B cell (primary cell): ENCODE measurements at regions not wholly inside any gene's neighbourhood (a gene's known extent, or its start where the extent isn't known, plus 50 kb on each side); places are given as distances from the start of the nearest gene placed in this dataset.

ENCODE experiments used
- EZH2 ChIP-seq: IDR thresholded peaks from 2 replicates; pipeline ENCODE4 v1.6.1; 2012; ENCODE audit warnings: borderline replicate concordance, low read depth, mild to moderate bottlenecking, moderate library complexity, low read length; ENCODE audit not compliant: insufficient read depth, poor library complexity, severe bottlenecking
- TF ChIP-seq, protein P1 (sequence below): fragments of 200-600 bp; IDR thresholded peaks from one replicate; pipeline ENCODE4 v1.8.0; 2022; ENCODE audit warnings: antibody characterized with exemption, mild to moderate bottlenecking

DNA sequence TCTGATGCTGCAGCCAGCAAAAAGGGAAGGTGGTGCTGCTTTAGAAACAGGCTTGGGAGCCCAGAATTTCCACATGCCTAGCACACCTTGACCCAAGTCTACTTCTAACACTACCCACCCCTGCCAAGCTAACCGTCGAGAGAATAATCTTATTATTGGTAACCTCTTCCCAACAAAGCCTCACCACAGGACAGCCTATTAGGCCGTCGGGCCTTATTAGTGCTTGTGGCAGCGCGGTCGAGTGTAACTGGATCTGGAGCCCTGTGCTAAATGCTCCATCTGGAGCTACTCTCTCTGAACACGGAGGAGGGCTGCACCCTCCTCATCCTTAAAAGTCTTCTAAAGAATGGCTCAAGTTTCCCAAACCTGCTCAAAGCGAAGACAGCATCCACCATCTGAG is 165.5 kb upstream of the NFIA start:
- TF ChIP-seq, protein P1, sequence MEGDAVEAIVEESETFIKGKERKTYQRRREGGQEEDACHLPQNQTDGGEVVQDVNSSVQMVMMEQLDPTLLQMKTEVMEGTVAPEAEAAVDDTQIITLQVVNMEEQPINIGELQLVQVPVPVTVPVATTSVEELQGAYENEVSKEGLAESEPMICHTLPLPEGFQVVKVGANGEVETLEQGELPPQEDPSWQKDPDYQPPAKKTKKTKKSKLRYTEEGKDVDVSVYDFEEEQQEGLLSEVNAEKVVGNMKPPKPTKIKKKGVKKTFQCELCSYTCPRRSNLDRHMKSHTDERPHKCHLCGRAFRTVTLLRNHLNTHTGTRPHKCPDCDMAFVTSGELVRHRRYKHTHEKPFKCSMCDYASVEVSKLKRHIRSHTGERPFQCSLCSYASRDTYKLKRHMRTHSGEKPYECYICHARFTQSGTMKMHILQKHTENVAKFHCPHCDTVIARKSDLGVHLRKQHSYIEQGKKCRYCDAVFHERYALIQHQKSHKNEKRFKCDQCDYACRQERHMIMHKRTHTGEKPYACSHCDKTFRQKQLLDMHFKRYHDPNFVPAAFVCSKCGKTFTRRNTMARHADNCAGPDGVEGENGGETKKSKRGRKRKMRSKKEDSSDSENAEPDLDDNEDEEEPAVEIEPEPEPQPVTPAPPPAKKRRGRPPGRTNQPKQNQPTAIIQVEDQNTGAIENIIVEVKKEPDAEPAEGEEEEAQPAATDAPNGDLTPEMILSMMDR = no peak
- no peak for TF ChIP-seq EZH2
